Glomerular visceral epithelial cell (primary cell): ENCODE measurements at regions not wholly inside any gene's neighbourhood (a gene's known extent, or its start where the extent isn't known, plus 50 kb on each side); places are given as distances from the start of the nearest gene placed in this dataset.

Experiments used
- DNase-seq: peaks from one replicate; pipeline ENCODE4 v3.0.0-alpha.2; 2016; ENCODE audit errors: extremely low spot score

DNA sequence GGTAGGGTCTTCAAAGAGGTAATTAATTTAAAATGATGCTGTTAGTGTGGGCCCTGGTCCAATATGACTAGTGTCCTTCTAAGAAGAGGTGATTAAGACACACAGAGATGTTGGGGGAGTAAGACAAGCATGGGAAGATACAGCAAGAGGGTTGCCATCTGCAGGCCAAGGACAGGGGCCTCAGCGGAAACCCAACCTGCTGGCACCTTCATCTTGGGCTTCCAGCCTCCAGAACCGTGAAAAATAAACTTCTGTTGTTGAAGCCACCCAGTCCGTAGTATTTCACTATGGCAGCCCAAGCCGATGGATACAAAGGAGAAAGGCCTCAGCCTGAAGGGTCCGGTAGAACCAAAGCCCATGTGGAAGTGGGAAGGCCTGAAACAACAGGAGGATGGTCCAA is 161.7 kb upstream of the UBE2E1 start:
- DNase-seq = no peak

DNA sequence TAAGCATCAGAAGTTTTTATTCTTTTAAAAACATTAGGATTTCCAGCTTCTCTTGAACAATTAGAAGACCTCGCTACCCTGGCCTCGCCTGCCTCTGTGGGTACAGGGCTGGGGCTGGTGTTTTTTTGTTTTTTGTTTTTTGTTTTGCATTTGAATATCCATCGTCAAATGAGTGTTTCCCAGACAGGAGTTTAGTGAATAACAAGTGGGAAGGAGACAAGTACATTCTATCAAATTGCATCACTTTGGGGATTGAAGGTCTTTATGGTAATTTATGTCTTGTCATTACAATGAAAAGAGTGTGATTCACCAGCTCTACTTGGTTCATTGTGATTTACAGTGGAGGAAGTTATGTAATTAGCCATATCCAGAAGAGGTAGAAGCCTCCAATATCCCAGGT is 161.1 kb upstream of the UBE2E1 start:
- DNase-seq = no peak

DNA sequence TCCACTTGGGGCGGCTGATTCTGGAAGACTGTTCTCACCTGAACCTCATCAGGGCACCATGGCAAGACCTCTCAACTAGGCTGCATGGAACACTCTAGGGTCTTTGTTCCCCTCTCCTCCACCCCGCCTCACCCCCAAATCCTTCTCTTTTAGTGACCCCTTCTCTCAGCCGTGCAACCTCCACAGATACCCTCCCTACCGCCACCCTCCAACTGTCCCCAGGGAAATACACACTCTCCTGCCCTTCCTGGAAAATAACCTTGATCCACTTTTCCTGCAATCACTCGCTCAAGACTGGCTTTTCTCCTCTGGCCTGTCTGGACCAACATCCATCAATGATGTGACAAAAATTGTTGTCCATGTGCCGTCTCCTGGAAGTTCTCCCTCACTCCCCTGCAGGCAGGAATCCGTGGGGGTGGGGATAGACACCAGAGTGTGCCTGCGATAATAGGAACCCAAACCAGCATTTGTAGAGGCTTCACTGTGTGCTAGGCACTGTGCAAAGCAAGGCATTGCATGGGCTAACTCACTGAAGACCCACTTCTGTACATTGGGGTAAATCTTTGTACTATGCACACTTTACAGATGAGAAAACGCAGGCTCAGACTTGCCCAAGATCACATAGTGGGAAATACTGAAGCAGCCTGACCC is 160.1 kb upstream of the UBE2E1 start:
- no peak for DNase-seq

DNA sequence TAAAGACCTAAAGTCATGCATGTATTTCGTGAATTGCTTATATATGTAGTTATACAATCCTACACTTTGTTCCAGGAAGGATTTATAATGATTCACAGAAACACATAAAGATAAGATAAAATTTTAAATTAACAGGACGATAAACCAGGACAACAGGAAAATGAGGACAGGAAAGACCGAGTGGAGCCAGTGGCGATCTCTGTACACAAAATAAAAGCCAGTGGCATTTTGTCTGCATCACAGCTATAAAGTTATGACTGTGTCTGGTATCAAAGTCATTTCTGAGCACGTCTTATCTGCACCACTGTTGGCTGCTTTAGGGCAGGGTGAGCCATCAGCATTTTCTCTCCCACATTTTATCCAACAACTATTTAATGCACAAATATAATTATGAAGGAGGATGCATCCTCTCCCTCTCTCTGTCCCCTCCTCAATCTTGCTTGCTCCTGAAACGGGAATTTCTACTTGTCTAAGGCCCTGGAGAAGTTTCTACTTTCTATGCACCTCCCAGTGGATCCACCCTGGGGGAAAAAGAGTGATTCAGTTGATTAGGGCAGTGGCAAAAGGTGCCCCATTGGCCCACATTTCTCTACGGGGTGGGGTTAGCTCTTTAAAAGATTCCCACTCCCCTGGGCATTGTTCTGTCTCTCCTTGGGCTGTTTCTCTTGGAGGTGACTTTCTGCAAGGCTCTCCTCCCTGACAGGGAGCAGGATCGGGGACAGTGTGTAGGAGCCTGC is 159.4 kb upstream of the UBE2E1 start:
- DNase-seq = no peak

DNA sequence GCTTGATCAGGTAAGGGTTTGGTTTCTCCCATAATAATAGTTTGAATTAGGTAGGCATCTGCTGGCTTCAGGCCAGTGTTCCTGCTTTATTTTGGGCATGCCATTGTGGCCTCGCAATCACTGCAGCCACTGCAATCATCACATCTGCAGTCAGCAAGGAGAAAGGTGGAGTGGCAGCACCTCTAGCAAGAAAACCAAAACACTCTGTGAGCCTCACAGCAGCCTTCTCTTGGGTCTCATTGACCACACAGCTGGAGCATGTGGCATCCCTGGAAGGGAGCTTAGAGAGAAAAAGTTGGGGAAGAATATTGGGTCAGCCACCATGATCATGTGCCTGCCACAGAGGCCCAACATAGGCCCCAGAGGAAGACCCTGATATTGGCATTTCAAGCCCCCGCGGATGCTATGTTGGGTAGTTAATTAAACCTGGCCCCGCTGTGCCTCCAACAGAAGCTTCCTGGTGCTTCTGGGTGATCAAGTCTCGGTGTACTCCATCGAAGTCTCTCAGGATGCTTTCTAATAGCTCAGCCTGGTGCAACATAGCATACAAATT is 158.0 kb upstream of the UBE2E1 start:
- DNase-seq = no peak

DNA sequence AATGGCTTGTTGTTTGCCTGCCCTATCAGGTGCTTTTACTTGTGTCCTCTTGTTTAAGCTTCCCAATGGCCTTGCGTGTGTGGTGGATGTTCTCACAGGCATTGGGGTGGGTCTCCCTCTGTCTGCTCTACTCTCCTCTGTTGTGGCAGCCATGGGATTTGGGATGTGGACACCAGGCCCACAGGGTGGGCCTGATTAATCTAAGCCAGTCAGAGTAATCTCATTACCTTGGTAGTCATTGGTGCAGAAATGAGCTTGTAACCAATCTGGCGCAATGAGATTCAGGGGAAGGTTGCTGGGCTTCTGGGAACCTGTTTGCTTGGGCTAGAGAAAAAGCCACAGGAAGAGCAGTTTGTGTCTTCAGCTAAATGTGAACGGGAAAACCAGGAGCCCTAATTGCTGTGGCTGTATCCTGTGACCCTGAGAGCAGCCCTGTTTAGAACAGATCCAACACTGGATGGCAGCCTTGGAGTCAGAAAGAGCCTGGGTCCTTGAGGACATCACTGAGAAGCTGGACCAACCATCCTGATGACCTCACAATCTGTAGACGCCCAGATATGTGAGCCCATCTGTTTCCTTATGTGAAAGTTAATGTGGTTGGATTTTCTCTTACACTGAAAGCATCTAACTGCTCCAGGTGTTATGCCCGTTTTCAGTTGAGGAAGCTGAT is 157.3 kb upstream of the UBE2E1 start:
- no peak for DNase-seq

DNA sequence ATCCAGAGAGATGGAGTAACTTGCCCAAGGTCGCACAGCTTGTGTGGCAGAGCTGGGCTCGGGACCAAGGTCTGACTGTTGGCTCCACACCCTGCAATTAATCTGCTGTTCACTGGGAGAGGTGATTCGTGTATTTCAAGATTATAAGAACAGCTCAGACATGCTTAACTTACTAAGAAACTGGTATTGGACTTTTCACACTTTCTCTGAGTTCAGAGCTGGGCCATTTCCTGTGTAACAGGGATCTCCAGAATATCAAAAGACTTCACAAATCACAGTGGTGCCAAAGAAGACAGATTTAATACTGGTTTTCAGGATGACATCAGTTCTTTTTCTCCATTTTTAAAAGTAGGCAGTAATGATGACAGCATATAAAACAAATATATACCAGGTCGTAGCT is 156.8 kb upstream of the UBE2E1 start:
- DNase-seq = no peak

DNA sequence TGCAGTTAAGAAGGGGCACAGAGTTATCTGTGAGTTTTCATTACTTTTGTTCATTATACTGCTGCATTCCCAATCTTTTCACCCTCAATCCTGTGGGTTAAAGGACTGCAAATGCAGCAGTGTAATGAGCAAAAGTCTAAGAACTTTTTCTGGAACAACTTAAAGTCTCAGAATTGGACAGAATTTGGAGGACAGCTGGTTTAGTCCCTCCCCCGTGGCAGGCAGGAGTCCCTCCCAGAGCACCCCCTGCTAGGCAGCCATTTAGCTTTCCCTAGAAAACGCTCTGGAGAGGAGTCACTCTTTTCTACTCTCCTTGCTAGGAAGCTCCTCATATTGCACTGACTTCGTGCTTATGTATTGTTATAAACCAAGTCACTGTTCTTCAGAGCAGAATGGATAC is 156.3 kb upstream of the UBE2E1 start:
- DNase-seq = no peak

DNA sequence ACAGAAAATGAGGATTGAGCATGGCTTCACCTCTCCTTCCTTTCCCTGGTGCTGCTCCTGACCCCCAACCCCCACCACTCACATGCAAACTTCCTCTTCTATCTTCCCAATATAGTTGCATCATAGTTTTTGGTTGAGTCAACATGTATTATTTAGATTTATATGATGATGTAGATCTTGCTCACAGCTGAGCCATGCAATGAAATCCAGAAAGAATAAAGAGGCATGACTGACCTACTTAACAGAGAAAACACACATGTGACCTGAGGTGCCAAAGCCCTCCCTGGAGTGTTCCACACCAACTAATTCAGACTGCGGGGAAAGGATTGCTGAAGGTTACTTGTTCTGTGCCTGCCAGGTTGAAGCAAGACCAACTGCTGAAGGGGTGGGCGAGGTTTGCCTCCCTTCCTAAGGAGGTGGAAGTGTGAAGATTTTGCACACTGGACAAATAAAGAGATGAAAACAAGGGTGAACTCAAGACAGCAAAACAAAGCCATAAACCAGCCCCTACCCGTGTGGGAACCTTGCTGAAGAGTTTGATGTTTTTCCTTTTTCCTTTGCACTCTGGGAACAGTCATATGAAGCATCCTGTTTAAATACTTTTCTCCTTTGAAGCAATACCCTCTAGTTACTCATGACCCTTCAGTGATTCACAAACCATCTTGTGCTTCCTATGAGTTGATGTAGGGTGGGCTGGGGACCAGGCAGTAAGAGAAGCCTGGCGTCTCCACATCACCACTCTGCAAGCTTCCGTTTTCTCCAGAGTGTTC is 155.2 kb upstream of the UBE2E1 start:
- peak; percentile 24 for DNase-seq

DNA sequence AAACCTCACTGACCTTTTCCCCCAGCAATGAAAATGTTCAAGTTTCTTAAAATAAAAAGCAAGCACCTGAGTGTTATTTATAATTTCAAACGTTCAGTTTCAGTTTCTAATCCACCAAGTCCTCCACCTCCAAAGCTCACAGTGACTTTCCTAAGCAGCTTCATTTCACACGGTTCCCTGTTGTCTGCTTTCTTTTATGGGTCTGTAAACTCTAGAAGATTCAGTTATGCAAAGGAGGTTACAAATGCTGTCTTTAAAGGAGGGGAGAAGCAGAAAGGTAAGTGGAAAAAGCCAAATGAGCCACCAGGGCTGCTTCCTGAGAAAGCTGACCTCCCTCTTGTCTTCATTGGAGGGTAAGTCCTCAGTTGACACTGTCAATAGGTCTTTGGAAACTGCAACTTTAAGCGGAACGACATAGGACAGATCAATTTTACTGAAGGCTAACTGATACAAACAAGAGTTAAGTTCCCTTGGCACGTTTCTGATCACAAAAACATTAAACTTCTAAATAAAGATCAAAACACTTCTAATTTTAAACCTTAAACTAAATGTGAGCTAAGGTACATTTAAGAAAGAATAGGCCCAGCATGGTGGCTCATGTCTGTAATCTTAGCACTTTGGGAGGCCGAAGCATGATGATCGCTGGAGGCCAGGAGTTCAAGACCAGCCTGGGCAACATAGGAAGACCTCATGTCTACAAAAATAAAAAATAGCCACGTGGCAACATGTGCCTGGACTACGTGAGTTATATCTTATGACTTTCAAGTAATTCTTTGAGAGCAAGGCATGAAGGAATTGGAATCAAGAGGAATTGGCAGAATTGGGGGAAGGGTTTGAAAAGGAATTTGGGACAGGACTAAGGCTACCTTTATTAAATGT is 151.9 kb upstream of the UBE2E1 start:
- no peak for DNase-seq

DNA sequence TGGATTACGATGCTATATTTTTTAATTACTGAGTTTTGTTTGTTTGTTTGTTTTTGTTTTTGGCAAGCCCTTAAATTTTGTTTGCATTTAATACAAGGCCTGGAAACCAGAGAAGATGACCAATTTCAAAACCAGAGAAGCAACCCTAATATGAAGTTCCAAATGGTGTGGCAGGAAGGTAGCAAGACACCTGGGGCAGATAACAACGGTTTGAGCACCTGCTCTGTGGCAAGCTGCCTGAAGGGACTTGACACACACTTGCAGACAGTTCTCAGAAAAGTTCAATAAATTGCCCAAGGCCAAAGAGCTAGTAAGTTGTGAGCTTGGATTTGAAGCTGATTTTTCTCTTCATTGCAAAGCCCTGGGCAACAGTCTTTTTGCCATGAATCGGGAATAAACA is 151.2 kb upstream of the UBE2E1 start:
- DNase-seq = no peak

DNA sequence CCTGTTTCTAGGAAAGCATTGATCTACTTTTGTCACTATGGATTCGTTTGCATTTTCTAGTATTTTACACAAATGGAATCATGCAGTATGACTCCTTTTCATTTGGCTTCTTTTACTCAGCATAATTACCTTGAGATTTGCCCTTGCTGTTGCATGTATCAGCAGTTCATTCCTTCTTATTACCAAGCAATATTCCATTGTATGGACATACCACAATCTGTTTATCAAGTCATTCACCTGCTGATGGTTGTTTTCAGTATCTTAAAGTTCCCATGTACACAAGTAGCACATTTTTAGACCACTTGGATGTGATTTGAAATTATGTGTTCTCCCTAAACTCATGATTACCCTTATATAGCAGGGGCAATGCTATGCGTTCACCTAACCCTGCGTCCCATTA is 150.0 kb upstream of the UBE2E1 start:
- no peak for DNase-seq

DNA sequence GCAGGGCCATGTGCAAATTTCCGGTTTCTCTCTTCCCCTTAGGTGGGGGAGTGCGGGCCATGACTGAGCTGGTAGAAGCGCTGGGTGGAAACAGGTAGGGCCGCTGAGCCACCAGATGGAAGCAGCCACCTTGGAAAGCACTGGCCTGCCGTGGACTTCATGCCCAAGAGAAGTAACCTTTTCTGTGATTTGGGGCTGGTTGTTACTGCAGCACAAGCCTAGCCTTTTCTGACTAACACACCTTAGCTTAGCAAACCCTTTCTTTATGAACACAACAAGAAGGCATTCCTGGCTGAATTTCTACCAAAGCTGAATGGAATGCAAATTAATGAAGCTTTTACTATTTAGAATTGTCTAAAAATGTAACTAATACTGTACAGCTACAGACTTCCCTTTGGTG is 149.6 kb upstream of the UBE2E1 start:
- no peak for DNase-seq

DNA sequence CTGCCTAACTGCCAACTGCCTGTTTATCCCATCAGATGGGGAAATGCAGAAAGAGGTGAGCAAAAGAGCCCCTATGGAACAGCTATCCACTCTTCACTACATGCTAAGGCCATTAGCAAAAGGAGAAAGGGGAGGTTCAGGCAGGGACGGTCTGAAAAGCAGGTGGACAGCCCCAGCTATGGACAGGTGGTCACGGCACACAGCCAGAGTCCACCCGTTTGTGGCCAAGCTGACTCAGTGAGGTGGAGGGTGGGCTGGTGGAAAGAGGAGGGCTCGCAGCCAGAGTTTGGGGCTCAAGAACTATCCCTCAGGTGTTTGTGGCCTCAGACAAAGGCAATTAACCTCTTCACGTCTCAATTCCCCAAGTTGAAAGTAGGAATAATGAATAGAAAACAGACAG is 148.9 kb upstream of the UBE2E1 start:
- DNase-seq = no peak

DNA sequence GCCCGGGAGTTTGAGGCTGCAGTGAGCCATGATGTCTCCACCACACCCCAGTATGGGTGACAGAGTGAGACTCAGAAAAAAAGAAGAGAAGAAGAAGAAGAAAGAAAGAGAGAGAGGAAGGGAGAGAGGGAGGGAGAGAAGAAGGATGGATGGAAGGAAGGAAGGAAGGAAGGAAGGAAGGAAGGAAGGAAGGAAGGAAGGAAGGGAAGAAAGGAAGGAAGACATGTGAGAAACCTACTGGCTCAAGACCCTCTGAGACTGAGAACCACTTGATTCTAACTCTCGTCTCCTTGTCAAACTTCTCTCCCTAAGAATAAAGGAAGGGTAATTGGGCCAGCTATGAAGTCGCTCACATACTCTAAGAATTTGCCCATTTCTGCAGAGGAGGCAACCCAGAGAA is 148.1 kb upstream of the UBE2E1 start:
- DNase-seq = no peak

DNA sequence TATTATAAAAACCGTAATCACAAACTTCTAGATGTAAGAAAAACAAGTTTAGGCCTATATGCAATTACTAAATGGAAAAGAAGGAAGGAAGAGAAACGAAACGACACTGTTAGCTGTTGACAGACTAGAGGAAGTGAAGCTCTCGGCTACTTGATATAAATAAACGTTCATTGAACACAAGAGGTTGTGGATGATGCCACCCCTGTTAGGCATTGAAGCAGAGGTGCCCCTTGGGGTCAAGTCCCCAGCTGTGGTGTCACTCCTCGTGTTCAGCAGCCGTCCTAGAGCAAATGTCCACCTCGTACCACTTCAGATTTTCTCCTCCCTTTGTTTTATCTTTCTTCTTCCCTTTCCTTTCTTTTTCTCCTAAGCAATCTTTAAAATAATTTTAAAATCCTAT is 146.5 kb upstream of the UBE2E1 start:
- DNase-seq = no peak

DNA sequence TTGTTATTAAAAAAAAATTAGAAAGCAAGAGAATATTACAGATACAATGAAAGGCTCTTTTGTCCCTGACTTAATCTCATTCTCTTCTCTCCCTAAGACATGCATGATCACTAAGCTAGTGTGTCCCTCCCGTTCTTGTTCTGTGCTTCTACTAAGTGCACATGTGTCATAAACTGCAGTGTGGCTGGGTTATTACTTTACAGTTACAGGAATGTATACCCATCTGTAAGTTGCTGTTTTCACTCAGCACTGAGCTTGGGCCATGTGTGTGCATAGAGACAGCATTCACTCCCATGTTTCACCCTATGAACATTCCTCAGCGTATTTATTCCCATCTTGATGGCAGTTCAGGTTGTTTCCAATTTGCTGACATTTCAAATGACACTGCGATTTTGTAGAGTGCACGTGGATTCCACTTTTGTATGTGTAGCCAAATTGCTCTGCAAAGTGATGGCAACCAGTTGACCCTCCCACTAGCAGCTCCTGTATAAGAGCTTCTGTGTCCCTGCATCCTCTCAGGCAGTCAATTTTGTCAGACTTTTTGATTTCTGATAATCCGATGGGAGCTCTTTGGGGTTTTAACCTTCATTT is 145.8 kb upstream of the UBE2E1 start:
- no peak for DNase-seq

DNA sequence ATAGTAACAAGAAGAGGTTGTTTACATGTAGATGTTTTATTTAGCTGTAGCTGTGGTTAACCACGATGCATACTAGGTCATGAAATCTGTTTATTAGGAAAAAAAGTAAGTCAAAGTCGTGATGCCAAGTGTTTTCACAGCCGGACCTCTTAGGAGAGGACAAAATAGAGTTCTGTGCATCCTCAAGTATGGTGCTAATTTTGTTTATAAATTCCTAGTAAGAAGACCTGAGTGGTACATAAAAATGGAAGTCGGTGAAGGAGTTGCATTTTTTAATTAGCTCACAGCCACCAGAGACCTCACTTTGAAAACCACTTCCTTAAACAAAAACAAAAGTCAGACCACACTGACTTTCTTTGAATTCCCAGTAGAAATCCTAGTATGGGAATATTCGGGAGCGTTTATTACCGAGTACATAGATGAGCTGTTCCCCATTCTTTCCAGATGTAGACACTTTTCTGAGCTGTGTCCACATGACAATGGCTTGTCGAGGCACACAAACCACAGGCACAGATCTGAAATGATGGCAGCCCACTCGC is 143.6 kb upstream of the UBE2E1 start:
- DNase-seq = no peak

DNA sequence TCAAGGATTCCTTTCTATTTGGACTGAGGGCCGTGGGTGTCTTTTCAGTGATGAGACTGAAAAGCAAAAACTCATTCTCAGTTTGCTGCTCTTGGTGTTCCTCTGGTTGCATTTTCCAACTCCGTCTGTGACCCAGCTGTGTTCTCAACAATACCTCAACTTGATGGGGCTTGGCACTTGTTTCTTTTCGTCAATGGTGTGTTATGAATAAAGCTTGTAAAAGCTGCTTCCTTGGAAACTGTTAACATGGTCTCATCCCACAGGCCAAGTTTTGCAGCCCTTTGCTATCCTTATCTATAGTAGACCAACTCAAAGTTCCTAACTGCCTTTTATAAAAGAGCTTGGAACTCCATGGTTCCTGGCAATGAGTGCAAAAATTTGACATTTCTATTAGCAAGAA is 142.5 kb upstream of the UBE2E1 start:
- no peak for DNase-seq

DNA sequence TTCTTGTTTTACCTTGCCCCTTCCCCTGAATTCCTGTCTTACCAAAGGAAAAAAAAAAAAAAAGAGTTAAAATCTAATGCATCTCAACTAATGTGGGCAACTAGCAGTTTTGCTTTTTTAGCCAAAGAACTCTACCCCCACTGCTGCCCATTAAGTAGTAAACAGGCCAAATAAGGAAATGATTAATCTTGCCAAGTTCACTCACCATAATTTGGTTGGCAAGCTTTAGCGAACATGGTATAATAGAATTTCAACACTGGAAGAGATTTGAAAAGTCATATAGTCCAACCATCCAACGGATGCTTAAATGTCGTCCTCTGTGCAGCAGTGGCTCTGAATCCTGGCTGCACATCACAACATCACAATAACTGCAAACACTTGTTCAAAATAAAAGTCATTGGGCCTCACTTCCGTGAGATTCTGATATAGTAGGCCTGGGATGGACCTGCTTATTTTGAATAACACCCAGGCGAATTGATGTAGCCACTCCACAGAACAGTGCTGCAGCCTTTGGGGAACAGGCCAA is 142.0 kb upstream of the UBE2E1 start:
- DNase-seq = no peak
